A673 (cell line): ENCODE measurements at regions not wholly inside any gene's neighbourhood (a gene's known extent, or its start where the extent isn't known, plus 50 kb on each side); places are given as distances from the start of the nearest gene placed in this dataset.

Source experiments
- BruUV-seq: library from RNA; stranded (reverse); fragments of 400-500 nt; replicated peaks from 2 replicates; lab custom pipeline; 2021; lab: Mats Ljungman, UMichigan
- CTCF ChIA-PET: fragments of 300-600 bp; sonication (Branson Sonifier 250); formaldehyde crosslinking; loops from one replicate; lab custom pipeline; 2022; ENCODE audit warnings: antibody characterized with exemption; lab: Charles Lee
- POLR2A ChIA-PET: fragments of 300-600 bp; sonication (Branson Sonifier 250); formaldehyde crosslinking; loops from one replicate; lab custom pipeline; 2022; ENCODE audit warnings: antibody characterized with exemption; ENCODE audit not compliant: low non-redundant PET; lab: Charles Lee
- DNase-seq: peaks from one replicate; pipeline ENCODE4 v3.0.0-alpha.2; 2015; ENCODE audit warnings: low spot score
- H3K27ac ChIP-seq: fragments of 200-600 bp; sonication (generic); 2 replicates; pipeline ENCODE4 v1.5.1; 2016; ENCODE audit warnings: mixed run types, low read depth, mild to moderate bottlenecking, mixed read lengths, antibody characterized with exemption, low read length; ENCODE audit not compliant: poor library complexity, severe bottlenecking
- H3K27me3 ChIP-seq: fragments of 200-600 bp; sonication (generic); replicated peaks from 2 replicates; pipeline ENCODE4 v1.6.1; 2017; ENCODE audit warnings: mixed run types, low read depth, mild to moderate bottlenecking, mixed read lengths, antibody characterized with exemption, low read length; ENCODE audit not compliant: insufficient read depth, poor library complexity
- H3K36me3 ChIP-seq: fragments of 200-600 bp; sonication (generic); 2 replicates; pipeline ENCODE4 v1.6.1; 2016; ENCODE audit warnings: mixed run types, mild to moderate bottlenecking, mixed read lengths, antibody characterized with exemption, low read length; ENCODE audit not compliant: insufficient read depth, poor library complexity, severe bottlenecking
- H3K4me1 ChIP-seq: fragments of 200-600 bp; sonication (generic); 2 replicates; pipeline ENCODE4 v1.6.1; 2017; ENCODE audit warnings: mixed run types, mild to moderate bottlenecking, mixed read lengths, antibody characterized with exemption, low read length; ENCODE audit not compliant: insufficient read depth, poor library complexity, severe bottlenecking
- H3K4me3 ChIP-seq: fragments of 200-600 bp; sonication (generic); 2 replicates; pipeline ENCODE4 v1.5.1; 2016; ENCODE audit warnings: low read depth, mixed run types, mild to moderate bottlenecking, mixed read lengths, low read length; ENCODE audit not compliant: poor library complexity, severe bottlenecking
- H3K9me3 ChIP-seq: fragments of 200-600 bp; sonication (generic); 2 replicates; pipeline ENCODE4 v1.6.1; 2016; ENCODE audit warnings: mixed run types, low read depth, mild to moderate bottlenecking, mixed read lengths, antibody characterized with exemption, low read length; ENCODE audit not compliant: poor library complexity, severe bottlenecking
- CTCF ChIP-seq: fragments of 300-800, 200-600 bp; sonication (generic); conservative IDR thresholded peaks from 2 replicates; pipeline ENCODE4 v1.5.1; 2017; ENCODE audit warnings: low read depth, mild to moderate bottlenecking, antibody characterized with exemption, low read length, moderate library complexity, mixed read lengths
- EZH2 ChIP-seq: fragments of 200-600 bp; sonication (generic); IDR thresholded peaks from 2 replicates; pipeline ENCODE4 v1.6.1; 2017; ENCODE audit warnings: borderline replicate concordance, low read depth, mild to moderate bottlenecking, mixed read lengths, antibody characterized with exemption, low read length; ENCODE audit not compliant: poor library complexity, severe bottlenecking
- intact Hi-C: fragments of 100-400 bp; cut with micrococcal nuclease; formaldehyde crosslinking; loops from one replicate; pipeline ENCODE4 v1.10.0; 2022; ENCODE audit not compliant: unreplicated experiment

- POLR2A ChIA-PET, result no interaction called here
- BruUV-seq, result no TSS peak
Measured at GRCh38 chr3:64878362-64878761, 190.6 kb upstream of the ADAMTS9 start.

GRCh38 chr3:64873400-64873799, 185.6 kb upstream of the ADAMTS9 start:
- no peak overlapping the region for H3K4me3 ChIP-seq
- no peaks in the 10 kb centered on the region for H3K27me3 ChIP-seq
- H3K36me3 ChIP-seq, result no peaks in the 10 kb centered on the region
- CTCF ChIA-PET, result no interaction called here
- POLR2A ChIA-PET, result no interaction called here
- H3K4me1 ChIP-seq, result no peaks in the 10 kb centered on the region
- TF ChIP-seq CTCF, result no peak
- TF ChIP-seq EZH2, result no peak
- intact Hi-C loops, result no loop called here
- BruUV-seq, result no TSS peak
- DNase-seq, result no peak
- no peaks in the 10 kb centered on the region for H3K9me3 ChIP-seq
- no peak overlapping the region for H3K27ac ChIP-seq

More at GRCh38 chr3:64878362-64878761, 190.6 kb upstream of the ADAMTS9 start:
- TF ChIP-seq EZH2 (no peak), CTCF (no peak)
- no peak for DNase-seq
- Histone ChIP-seq H3K4me1 (no peaks in the 10 kb centered on the region), H3K9me3 (no peaks in the 10 kb centered on the region), H3K4me3 (no peak overlapping the region), H3K27ac (no peak overlapping the region), H3K27me3 (no peaks in the 10 kb centered on the region), H3K36me3 (no peaks in the 10 kb centered on the region)
- intact Hi-C loops, result no loop called here
- CTCF ChIA-PET, result no interaction called here

GRCh38 chr3:64872345-64872744, 184.5 kb upstream of the ADAMTS9 start:
- BruUV-seq, result no TSS peak
- CTCF ChIA-PET, result no interaction called here

More at GRCh38 chr3:64872345-64872744, 184.5 kb upstream of the ADAMTS9 start:
- no peak overlapping the region for H3K27ac ChIP-seq
- DNase-seq, result no peak
- H3K4me3 ChIP-seq, result no peak overlapping the region
- intact Hi-C loops, result no loop called here
- no peaks in the 10 kb centered on the region for H3K27me3 ChIP-seq
- H3K9me3 ChIP-seq, result no peaks in the 10 kb centered on the region
- H3K4me1 ChIP-seq, result no peaks in the 10 kb centered on the region
- POLR2A ChIA-PET, result no interaction called here
- H3K36me3 ChIP-seq, result no peaks in the 10 kb centered on the region
- TF ChIP-seq EZH2, result no peak
- TF ChIP-seq CTCF, result no peak
